ENCODE measurements at regions not wholly inside any gene's neighbourhood (a gene's known extent, or its start where the extent isn't known, plus 50 kb on each side); places are given as distances from the start of the nearest gene placed in this dataset.

DNA sequence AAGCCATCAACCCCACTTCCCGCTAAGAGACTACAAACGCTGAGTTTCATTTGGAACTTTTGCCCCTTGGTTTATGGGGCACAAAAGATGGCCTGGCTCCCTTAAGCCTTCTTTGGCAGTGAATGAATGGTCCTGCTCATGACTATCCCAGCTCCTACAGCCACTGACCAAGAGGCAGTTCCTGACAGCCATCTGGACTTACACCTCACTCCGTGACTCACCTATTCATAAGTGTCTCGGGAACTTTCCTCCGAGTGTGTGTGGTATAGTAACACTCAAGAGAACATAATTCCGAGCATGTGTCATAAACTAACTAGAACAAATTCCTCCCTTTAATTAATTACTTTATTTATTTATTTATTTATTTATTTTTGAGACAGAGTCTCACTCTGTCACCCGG, 51.9 kb upstream of the NUDT4 start:
- no peak overlapping the region for H3K27ac ChIP-seq (ENCODE audit: low read depth, low read length)
- CTCF ChIA-PET (ENCODE audit: partially characterized antibody), result interaction anchor here (0.5 kb wide), 1 partner anchor 1505 kb away, joined by 5 read pairs; no protein-coding TSS in a partner anchor

More for the DNA sequence above, 51.9 kb upstream of the NUDT4 start:
- no peaks in the 10 kb centered on the region; the same call in 1 of the 2 replicates for H3K23me2 ChIP-seq (ENCODE audit: low read depth, low read length)
- no peak overlapping the region for H4K91ac ChIP-seq (replicated peaks; ENCODE audit: insufficient read length, low read length)
- H3K4me2 ChIP-seq (ENCODE audit: insufficient read depth in 1 of 2, low read depth in 2 of 2, low read length in 2 of 2), result no peak overlapping the region
- H3K56ac ChIP-seq (replicated peaks; ENCODE audit: insufficient read length, low read depth, low read length), result no peak overlapping the region
- no peak overlapping the region for H3K4ac ChIP-seq (replicated peaks; ENCODE audit: insufficient read length, low read depth, low read length)
- no peak for FAIRE-seq
- H3K36me3 ChIP-seq (ENCODE audit: control insufficient read depth in 2 of 4, insufficient read depth in 4 of 4, low read length in 3 of 4), result no peaks in the 10 kb centered on the region
- no peak overlapping the region for H2AFZ ChIP-seq (ENCODE audit: low read length)
- no peak overlapping the region for H3K18ac ChIP-seq (ENCODE audit: extremely low read depth, low read length)
- no peak overlapping the region for H4K8ac ChIP-seq (ENCODE audit: extremely low read depth, insufficient read depth, low read length)
- H3K27me3 ChIP-seq (replicated peaks in 1 of 4; ENCODE audit: control insufficient read depth in 3 of 4, extremely low read depth in 1 of 4, insufficient read depth in 3 of 4, low read length in 3 of 4), result no peaks in the 10 kb centered on the region
- POLR2A ChIA-PET (ENCODE audit: partially characterized antibody), result no interaction called here
- H3K9me3 ChIP-seq (ENCODE audit: insufficient read depth in 2 of 2, low read depth in 1 of 2, low read length in 1 of 2), result no peaks in the 10 kb centered on the region
- no peak overlapping the region for H3K9ac ChIP-seq (replicated peaks in 1 of 4; ENCODE audit: extremely low read depth in 1 of 4, low read depth in 3 of 4, low read length in 3 of 4)
- no peaks in the 10 kb centered on the region for H3K79me2 ChIP-seq (ENCODE audit: control insufficient read depth in 1 of 2, insufficient read depth in 2 of 2, low read length in 2 of 2)
- TF ChIP-seq RBBP5 (IDR thresholded peaks at IDR 0.05; ENCODE audit: borderline replicate concordance, low read depth, low read length) (no peak), TAF1 (IDR thresholded peaks at IDR 0.05; ENCODE audit: low read depth, low read length) (no peak), CBX8 (IDR thresholded peaks at IDR 0.05; ENCODE audit: borderline replicate concordance, low read depth, low read length) (no peak), POLR2A (IDR thresholded peaks at IDR 0.05; ENCODE audit: control extremely low read depth in 1 of 2, low read depth in 2 of 2, low read length in 2 of 2) (no peak), JUND (IDR thresholded peaks at IDR 0.05; ENCODE audit: low read length) (no peak), KDM5A (IDR thresholded peaks at IDR 0.05; ENCODE audit: low read length) (no peak), KDM1A (IDR thresholded peaks at IDR 0.05; ENCODE audit: borderline replicate concordance, low read length) (no peak), TEAD4 (IDR thresholded peaks at IDR 0.05; ENCODE audit: low read depth, low read length) (no peak), RXRA (IDR thresholded peaks at IDR 0.05; ENCODE audit: insufficient read depth, low read depth, low read length) (no peak), FOSL1 (IDR thresholded peaks at IDR 0.05; ENCODE audit: insufficient read depth, low read depth, low read length) (no peak), MAFK (IDR thresholded peaks at IDR 0.05; ENCODE audit: low read depth, low read length) (no peak), TCF12 (IDR thresholded peaks at IDR 0.05; ENCODE audit: low read depth, low read length) (no peak), SIX5 (IDR thresholded peaks at IDR 0.05; ENCODE audit: low read depth, low read length) (no peak), POLR2AphosphoS5 (IDR thresholded peaks at IDR 0.05; ENCODE audit: low read depth, low read length) (no peak), SP2 (IDR thresholded peaks at IDR 0.05; ENCODE audit: low read length) (no peak), RFX5 (IDR thresholded peaks at IDR 0.05; ENCODE audit: borderline replicate concordance, low read depth, low read length) (no peak)
- H2BK120ac ChIP-seq (replicated peaks; ENCODE audit: low read depth, low read length), result no peak overlapping the region
- no peaks in the 10 kb centered on the region for H4K20me1 ChIP-seq (replicated peaks in 1 of 2; ENCODE audit: control insufficient read depth in 1 of 2, insufficient read depth in 2 of 2, low read length in 2 of 2)
- H2AK5ac ChIP-seq (ENCODE audit: low read depth, low read length), result no peak overlapping the region
- H3K79me1 ChIP-seq (ENCODE audit: low read depth, low read length), result no peaks in the 10 kb centered on the region
- H2BK20ac ChIP-seq (ENCODE audit: low read length), result no peak overlapping the region
- H3K4me3 ChIP-seq (ENCODE audit: extremely low read depth in 1 of 4, insufficient read depth in 2 of 4, low read depth in 3 of 4, low read length in 4 of 4), result no peak overlapping the region
- H2BK5ac ChIP-seq (ENCODE audit: low read depth, low read length), result no peak overlapping the region
- DNase-seq (ENCODE audit: low read depth in 1 of 2, low spot score in 2 of 2), result no peak
- H4K5ac ChIP-seq (ENCODE audit: insufficient read length, low read depth, low read length), result no peak overlapping the region
- no peak overlapping the region for H2BK15ac ChIP-seq (ENCODE audit: low read length)
- no peak overlapping the region for H3K23ac ChIP-seq (ENCODE audit: insufficient read length)
- no peaks in the 10 kb centered on the region; a peak in 1 of 7 replicates for H3K4me1 ChIP-seq (replicated peaks in 1 of 4; ENCODE audit: control insufficient read depth in 3 of 4, insufficient read depth in 4 of 4, low read length in 3 of 4)
- H2BK12ac ChIP-seq (ENCODE audit: low read depth, low read length), result no peak overlapping the region
- no peak overlapping the region for H3K14ac ChIP-seq (ENCODE audit: insufficient read length)
- 85% methylated on average over 7 of the region's 7 CpGs; no CpG with 5 or more reads in 1 of the 2 experiments for WGBS, 2 experiments (ENCODE audit: extremely low coverage in 1 of 2, insufficient coverage in 1 of 2, insufficient read length in 1 of 2, insufficient replicate concordance in 2 of 2, low coverage in 1 of 2, low lambda C conversion rate in 2 of 2, missing lambda C conversion rate in 1 of 2)

Measured in H1 (cell line).